NCI-H526 treated with DMSO at 0.1 percent for 48 hours (cell line): ENCODE measurements at regions not wholly inside any gene's neighbourhood (a gene's known extent, or its start where the extent isn't known, plus 50 kb on each side); places are given as distances from the start of the nearest gene placed in this dataset.
A peak's percentile ranks its signal among the peaks of the same experiment; 100 is the strongest.

ENCODE experiments used
- DNase-seq: peaks from one replicate; lab custom pipeline; 2025; lab: John Stamatoyannopoulos, UW

DNA sequence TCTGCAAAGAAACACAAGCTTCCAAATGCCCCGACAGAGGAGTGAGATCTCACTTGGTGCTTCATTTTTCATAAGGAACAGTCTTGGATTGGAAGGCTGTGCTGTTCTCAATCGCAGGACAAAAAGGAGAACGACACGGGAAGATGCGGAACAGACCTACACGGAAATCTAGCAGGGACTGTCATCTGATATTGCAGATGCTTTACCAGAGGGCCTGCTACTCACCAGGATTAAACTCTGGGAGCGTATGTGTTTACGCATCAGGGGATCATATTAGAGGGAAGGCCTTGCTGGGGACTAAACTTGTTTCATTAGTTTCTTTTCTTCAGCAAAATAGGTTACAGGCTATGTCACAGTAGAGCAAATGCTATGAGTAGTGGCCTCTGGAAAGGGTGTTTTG is 82.8 kb upstream of the EEPD1 start:
- no peak for DNase-seq

DNA sequence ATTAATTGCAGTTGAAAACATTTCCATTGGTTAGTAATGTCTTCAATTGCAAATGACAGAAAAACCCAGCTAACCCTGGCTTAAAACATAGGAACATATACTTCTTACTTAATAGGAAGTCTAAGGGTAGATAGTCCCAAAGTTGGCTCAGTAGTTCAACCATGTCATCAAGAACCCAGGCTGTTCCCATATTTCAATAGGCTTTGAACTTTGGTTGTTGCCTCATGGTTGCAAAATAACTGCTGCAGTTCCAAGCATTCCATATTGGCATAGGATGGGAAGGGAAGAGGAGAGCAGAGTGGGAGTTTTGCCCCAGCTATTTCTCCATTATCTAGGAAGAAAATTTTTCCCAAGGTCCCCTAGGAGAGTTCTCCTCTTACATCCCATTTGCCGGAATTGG is 81.4 kb upstream of the EEPD1 start:
- DNase-seq: no peak

GRCh38 chr7:36072620-36073019 is 80.4 kb upstream of the EEPD1 start:
- no peak for DNase-seq

- no peak for DNase-seq
These were observed 77.5 kb upstream of the EEPD1 start for GRCh38 chr7:36075561-36075960.

DNA sequence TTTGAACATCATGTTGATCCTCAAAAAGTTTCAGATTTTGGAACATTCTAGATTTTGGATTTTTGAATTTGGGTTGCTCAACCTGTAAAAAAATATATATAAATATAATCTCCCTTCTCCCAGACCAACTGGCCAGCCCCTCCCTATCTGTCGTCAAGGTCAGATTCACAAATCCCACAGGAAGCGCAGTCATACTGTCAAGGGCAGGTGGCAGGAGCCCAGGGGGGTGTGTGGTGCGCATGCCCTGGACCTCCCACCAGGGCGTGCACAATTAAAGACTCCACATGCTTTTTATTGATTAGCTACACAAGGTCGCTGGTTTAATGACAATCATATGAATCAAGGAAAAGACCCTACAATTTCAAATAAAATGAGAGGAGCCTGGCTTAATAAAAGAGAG is 77.0 kb upstream of the EEPD1 start:
- no peak for DNase-seq

- DNase-seq: no peak
These were observed 74.2 kb upstream of the EEPD1 start for GRCh38 chr7:36078816-36079360.

- DNase-seq: no peak
These were observed 73.5 kb upstream of the EEPD1 start for GRCh38 chr7:36079446-36080025.

DNA sequence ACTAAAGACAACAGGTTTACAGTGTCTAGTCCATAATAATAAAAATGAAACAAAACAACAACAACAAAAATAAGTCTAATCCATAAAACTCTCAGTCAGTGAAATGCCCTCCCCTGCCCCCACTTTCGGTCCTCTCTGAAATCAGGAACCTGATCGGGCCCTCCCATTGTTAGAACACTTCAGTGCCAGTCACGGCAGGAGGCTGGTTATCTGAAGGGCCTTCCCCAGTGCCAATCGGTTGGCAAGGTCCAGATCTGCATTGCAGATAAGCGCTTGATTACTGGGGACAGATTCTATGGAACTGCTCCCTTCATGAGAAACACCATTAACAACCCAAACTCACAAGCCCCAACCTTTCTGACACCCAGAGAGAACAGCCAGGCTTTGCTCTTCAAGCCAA is 72.2 kb upstream of the EEPD1 start:
- DNase-seq: no peak

DNA sequence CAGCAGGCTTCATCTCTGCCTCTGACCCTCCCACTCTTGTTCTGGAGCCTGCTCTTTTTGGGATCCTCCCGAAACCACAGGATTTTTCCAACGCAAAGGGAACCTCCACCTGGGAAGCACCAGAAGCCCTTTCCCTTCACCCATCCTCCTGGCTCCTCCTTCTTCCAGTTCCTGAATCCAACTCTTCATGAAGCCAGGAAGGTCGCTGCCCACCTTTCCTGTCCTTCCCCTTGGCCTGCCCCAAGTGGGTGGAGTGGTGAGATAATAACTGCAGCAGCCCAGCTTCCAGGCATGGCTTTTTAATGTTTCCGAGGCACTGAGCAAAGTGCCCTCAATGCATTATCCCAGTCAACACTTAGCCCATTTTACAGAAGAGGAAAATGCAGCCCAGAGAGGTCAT is 70.8 kb upstream of the EEPD1 start:
- DNase-seq: no peak

GRCh38 chr7:36082910-36083309 is 70.1 kb upstream of the EEPD1 start:
- DNase-seq: no peak

DNA sequence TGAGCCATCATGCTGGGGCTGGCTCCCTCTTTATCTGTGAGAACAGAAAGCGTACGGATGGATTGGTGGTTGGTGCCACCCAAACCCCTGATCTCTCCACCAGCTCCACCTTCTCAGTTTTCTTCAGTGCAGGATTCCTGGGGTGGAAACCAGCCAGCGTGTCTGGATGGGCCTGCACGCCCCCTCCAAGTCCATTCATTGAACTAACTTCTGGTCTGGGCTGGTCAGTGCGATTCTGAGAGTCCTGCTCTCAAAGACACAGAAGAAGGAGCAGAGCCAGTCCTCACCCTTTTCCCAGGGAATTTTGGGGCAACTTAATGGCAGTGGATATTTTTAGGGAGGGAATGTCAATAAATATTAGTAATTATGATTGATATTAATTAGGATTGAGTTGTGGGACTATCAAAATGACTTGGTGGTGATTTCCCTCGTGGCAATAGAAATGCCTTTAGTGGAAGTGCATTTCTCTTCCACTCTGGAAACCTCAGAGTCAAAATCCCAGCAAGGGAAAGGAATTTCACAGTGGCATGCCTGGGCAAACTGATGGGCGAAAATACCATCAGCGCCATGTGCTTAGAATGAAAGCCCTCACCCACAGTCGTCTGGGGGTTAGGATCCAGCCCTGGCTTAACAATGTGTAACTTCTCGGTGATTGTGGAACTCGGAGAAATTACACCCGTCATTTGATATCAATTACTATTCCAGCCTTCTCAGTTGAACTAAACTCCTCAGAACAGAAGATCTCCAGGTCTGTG is 69.3 kb upstream of the EEPD1 start:
- DNase-seq: no peak

GRCh38 chr7:36084485-36085091 is 68.5 kb upstream of the EEPD1 start:
- DNase-seq: peak; percentile 30

GRCh38 chr7:36085096-36085495 is 68.0 kb upstream of the EEPD1 start:
- DNase-seq: no peak

DNA sequence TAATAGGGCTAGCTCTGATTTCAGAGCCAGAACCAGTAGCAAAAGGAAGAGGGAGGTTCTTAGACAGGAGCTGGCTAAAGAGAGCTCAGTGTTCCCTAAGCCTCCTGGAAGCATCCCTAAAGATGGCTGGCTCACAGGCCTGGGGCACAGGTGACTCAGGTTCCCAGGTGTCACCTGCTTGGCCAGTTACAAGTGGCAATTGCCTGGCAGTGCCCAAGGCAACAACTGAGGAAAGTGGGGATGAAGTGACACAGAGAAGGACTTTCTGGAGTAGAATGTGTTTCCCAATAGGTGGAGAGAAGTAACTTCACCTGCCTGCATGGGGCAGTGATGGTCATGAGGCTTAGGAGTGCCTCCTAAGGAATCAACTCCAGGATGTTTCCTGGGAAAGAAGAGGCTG is 66.5 kb upstream of the EEPD1 start:
- DNase-seq: no peak

DNA sequence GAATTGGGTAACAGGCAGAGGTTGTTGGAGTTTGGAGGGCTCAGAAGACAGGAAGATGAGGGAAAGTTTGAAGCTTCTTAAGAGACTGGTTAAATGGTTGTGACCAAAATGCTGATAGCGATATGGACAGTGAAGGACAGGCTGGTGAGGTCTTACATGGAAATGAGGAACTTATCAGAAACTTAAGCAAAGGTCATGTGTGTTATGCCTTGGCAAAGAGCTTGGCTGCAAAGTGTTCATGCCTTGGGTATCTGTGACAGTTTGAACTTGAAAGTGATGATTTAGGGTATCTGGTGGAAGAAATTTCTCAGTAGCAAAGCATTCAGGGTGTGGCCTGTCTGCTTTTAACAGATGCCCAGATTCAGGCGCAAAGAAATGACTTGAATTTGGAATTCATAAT is 64.5 kb upstream of the EEPD1 start:
- DNase-seq: no peak

DNA sequence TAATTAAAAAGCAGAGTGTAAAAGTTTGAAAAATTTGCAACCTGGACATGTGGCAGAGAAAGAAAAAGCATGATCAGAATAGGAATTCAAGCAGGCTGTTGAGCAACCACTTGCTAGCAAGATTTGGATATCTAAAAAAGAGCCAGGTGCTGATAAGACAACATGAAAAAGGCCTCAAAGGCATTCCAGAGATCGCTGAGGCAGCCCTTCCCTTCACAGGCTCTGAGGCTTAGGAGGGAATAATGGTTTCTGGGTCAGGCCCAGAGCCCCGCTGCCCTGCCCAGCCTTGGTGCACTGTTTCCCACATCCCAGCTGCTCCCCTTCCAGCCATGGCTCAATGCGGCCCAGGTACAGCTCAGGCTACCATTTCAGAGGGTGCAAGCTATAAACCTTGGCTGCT is 64.1 kb upstream of the EEPD1 start:
- no peak for DNase-seq

- DNase-seq: peak; percentile 33
These were observed 61.8 kb upstream of the EEPD1 start for GRCh38 chr7:36090976-36091873.

DNA sequence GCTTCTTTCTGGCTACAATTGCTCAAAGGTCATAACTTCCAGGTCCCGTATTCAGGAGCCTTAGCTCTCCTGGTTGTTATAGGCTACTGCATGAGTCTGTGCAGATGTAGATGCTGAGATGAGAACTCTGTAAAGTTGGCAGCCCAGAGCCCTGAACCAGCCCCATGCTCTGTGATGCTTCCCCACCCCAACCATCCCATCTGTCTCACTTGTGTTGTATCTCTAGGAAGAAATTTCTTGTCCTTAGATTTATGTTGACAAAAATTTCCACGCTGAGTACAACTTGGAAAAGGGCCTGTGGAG is 61.2 kb upstream of the EEPD1 start:
- no peak for DNase-seq

GRCh38 chr7:36092221-36092771 is 60.8 kb upstream of the EEPD1 start:
- DNase-seq: no peak

DNA sequence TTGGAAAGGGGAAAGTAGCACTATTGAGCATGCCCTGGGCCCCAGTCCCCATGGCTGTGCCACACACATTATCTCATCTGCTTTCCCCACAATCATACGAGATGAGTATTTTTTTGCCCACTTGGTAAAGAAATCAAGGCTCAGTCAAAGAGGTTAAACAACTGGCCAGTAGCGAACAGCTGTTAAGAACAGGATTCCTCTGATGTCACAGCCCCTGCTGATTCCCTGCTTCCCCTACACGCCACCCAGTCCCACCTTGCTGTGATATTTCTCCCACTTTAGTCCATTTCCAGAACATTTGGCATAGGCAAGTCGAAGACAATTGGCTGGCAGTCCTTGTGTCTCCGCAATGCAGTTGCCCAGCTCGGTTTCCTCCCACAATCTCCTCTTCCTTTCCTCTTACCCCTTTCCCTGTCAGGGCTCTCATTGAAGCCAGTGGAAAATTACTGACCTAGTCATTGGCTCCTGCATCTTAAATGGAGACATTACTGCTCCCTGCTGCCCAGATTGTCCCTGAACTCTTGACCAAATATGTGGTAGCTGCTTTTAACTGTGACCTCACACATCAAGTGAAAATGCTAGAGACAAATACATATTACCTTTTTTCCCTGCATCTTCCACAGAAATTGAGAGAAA is 56.5 kb upstream of the EEPD1 start:
- DNase-seq: no peak

DNA sequence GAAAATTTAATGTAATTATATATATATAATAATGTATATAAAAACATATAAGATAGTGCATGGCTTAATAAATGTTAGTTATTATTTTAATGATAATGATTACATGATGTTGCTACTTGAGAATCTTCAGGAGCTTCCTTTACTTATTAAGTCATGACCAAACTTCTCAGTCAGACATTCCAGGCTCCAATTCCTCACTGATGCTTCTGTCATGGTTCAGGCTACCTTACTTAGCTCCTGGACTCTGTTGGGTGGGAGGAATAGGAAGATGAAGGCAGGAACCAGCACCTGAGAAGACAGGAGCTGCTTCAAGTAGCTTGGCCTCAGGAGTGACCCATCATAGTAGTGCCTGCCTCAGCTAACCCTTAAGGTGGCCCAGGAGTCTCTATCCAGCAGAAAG is 55.0 kb upstream of the EEPD1 start:
- DNase-seq: no peak

- DNase-seq: no peak
These were observed 52.8 kb upstream of the EEPD1 start for GRCh38 chr7:36100226-36100625.
